HG03196 (cell line): ENCODE measurements at regions not wholly inside any gene's neighbourhood (a gene's known extent, or its start where the extent isn't known, plus 50 kb on each side); places are given as distances from the start of the nearest gene placed in this dataset.
"Not testable (repeated sequence)": the region's sequence is repeated elsewhere in the genome, so short reads cannot be mapped to it uniquely, and the experiment has no call there.

ENCODE experiments used
- ATAC-seq: cut with Tn5 transposase; IDR thresholded peaks from one replicate; pipeline ENCODE4 v1.9.1; 2021; ENCODE audit not compliant: unreplicated experiment

GRCh38 chr15:55126111-55126510 lies 70.6 kb downstream of the RSL24D1 start:
- ATAC-seq = no peak

- no peak for ATAC-seq
Observed at GRCh38 chr15:55124616-55125015, 72.1 kb downstream of the RSL24D1 start.

GRCh38 chr15:55118344-55118870 lies 78.3 kb downstream of the RSL24D1 start:
- ATAC-seq = no peak

- no peak for ATAC-seq
Observed at GRCh38 chr15:55116636-55117035, 80.1 kb downstream of the RSL24D1 start.

GRCh38 chr15:55113736-55114135 lies 83.0 kb downstream of the RSL24D1 start:
- ATAC-seq = no peak

GRCh38 chr15:55112706-55113105 lies 84.0 kb downstream of the RSL24D1 start:
- ATAC-seq = no peak

GRCh38 chr15:55110446-55110845 lies 86.3 kb downstream of the RSL24D1 start:
- no peak for ATAC-seq

GRCh38 chr15:55108858-55109518 lies 87.8 kb downstream of the RSL24D1 start:
- ATAC-seq = no peak

- no peak for ATAC-seq
Observed at GRCh38 chr15:55108448-55108847, 88.3 kb downstream of the RSL24D1 start.

GRCh38 chr15:55106155-55106554 lies 90.6 kb downstream of the RSL24D1 start:
- no peak for ATAC-seq

- no peak for ATAC-seq
Observed at GRCh38 chr15:55094136-55094535, 102.6 kb downstream of the RSL24D1 start.

- no peak for ATAC-seq
Observed at GRCh38 chr15:55088207-55088606, 108.5 kb downstream of the RSL24D1 start.

- ATAC-seq = no peak
Observed at GRCh38 chr15:55084673-55085072, 112.1 kb downstream of the RSL24D1 start.

GRCh38 chr15:55084216-55084615 lies 112.5 kb downstream of the RSL24D1 start:
- ATAC-seq = no peak

- not testable (repeated sequence) for ATAC-seq
Observed at GRCh38 chr15:55077052-55077451, 119.7 kb downstream of the RSL24D1 start.

GRCh38 chr15:55074431-55074830 lies 122.3 kb downstream of the RSL24D1 start:
- no peak for ATAC-seq

- not testable (repeated sequence) for ATAC-seq
Observed at GRCh38 chr15:55063970-55064369, 132.8 kb downstream of the RSL24D1 start.

- ATAC-seq = no peak
Observed at GRCh38 chr15:55060836-55061235, 135.9 kb downstream of the RSL24D1 start.

- no peak for ATAC-seq
Observed at GRCh38 chr15:55056500-55056899, 140.2 kb downstream of the RSL24D1 start.

- no peak for ATAC-seq
Observed at GRCh38 chr15:55044162-55044561, 152.6 kb downstream of the RSL24D1 start.

GRCh38 chr15:55037071-55037470 lies 159.7 kb downstream of the RSL24D1 start:
- no peak for ATAC-seq

GRCh38 chr15:55035749-55036148 lies 161.0 kb downstream of the RSL24D1 start:
- no peak for ATAC-seq

- no peak for ATAC-seq
Observed at GRCh38 chr15:55033574-55033973, 163.2 kb downstream of the RSL24D1 start.
